Choroid plexus epithelial cell (primary cell): ENCODE measurements at regions not wholly inside any gene's neighbourhood (a gene's known extent, or its start where the extent isn't known, plus 50 kb on each side); places are given as distances from the start of the nearest gene placed in this dataset.
A peak's percentile ranks its signal among the peaks of the same experiment; 100 is the strongest.

Source experiments
- DNase-seq: peaks from one replicate; pipeline ENCODE4 v3.0.0-alpha.2; 2010; ENCODE audit warnings: low read depth
- H3K4me3 ChIP-seq: 2 replicates; pipeline ENCODE4 v1.5.1; 2011; ENCODE audit warnings: low read depth, mild to moderate bottlenecking, control low read depth, low read length, moderate library complexity
- TF ChIP-seq, protein P1 (sequence below): conservative IDR thresholded peaks from 2 replicates; pipeline ENCODE4 v1.5.1; 2011; ENCODE audit warnings: low read depth, mild to moderate bottlenecking, control low read depth, inconsistent platforms, low read length, moderate library complexity

DNA sequence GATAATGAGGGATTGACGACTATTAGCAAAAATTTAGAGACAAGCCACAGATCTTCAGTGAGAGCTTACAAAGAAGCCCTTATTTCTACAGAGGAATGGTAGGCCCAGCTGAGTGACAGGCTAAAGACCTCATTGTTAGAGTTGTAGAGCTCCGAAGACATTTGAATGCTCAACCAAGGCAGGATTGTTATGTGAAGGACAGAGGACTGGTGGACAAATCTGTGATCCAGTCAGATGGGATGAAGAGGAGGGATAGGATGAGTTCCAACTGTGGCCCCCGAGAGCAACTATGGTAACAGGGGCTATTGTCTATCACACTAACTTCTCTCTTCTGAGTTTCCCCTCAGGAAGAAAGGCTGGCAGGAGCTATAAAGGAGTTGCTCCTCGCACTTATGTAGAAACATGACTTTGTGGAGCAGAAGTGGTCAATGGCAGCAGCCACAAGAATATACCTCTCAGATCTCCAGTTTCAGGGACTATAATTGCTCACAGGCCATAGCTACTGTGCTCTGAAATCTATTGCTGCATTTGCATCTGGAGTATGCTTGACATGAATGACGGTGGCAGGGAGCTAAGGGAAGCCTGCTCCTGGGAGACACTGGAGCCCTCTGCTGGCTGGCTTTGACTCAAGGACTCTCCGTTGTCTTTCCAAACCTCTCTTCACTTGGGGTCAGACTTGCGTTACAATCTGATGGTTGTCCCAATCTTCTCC, 50.3 kb upstream of the GREB1L start:
- peak; percentile 82 for DNase-seq
- H3K4me3 ChIP-seq: no peak overlapping the region
- TF ChIP-seq, protein P1, sequence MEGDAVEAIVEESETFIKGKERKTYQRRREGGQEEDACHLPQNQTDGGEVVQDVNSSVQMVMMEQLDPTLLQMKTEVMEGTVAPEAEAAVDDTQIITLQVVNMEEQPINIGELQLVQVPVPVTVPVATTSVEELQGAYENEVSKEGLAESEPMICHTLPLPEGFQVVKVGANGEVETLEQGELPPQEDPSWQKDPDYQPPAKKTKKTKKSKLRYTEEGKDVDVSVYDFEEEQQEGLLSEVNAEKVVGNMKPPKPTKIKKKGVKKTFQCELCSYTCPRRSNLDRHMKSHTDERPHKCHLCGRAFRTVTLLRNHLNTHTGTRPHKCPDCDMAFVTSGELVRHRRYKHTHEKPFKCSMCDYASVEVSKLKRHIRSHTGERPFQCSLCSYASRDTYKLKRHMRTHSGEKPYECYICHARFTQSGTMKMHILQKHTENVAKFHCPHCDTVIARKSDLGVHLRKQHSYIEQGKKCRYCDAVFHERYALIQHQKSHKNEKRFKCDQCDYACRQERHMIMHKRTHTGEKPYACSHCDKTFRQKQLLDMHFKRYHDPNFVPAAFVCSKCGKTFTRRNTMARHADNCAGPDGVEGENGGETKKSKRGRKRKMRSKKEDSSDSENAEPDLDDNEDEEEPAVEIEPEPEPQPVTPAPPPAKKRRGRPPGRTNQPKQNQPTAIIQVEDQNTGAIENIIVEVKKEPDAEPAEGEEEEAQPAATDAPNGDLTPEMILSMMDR: peak; percentile 93
